KMS-11 (cell line): ENCODE measurements at regions not wholly inside any gene's neighbourhood (a gene's known extent, or its start where the extent isn't known, plus 50 kb on each side); places are given as distances from the start of the nearest gene placed in this dataset.

Source experiments
- H2AFZ ChIP-seq: fragments of 200-600 bp; sonication (generic); 2 replicates; pipeline ENCODE4 v1.6.1; 2016; ENCODE audit warnings: antibody characterized with exemption, mixed run types, low read depth
- H3K27ac ChIP-seq: fragments of 200-600 bp; sonication (generic); 2 replicates; pipeline ENCODE4 v1.6.1; 2016; ENCODE audit warnings: mild to moderate bottlenecking, mixed run types
- H3K27me3 ChIP-seq: fragments of 200-600 bp; sonication (generic); 2 replicates; pipeline ENCODE4 v1.6.1; 2017; ENCODE audit warnings: mild to moderate bottlenecking, low read depth, mixed run types, moderate library complexity; ENCODE audit not compliant: insufficient read depth
- H3K36me3 ChIP-seq: fragments of 200-600 bp; sonication (generic); 2 replicates; pipeline ENCODE4 v1.6.1; 2017; ENCODE audit warnings: mild to moderate bottlenecking, mixed run types; ENCODE audit not compliant: insufficient read depth
- H3K4me1 ChIP-seq: fragments of 200-600 bp; sonication (generic); 2 replicates; pipeline ENCODE4 v1.6.1; 2016; ENCODE audit warnings: mild to moderate bottlenecking, low read depth, mixed run types; ENCODE audit not compliant: poor library complexity, severe bottlenecking
- H3K4me2 ChIP-seq: fragments of 200-600 bp; sonication (generic); 2 replicates; pipeline ENCODE4 v1.7.0; 2016; ENCODE audit warnings: mild to moderate bottlenecking, mixed run types
- H3K4me3 ChIP-seq: fragments of 200-600 bp; sonication (generic); IDR thresholded peaks from 2 replicates; pipeline ENCODE4 v1.6.1; 2017; ENCODE audit warnings: low read depth, low read length, mixed read lengths; ENCODE audit not compliant: insufficient read depth
- H3K79me2 ChIP-seq: fragments of 200-600 bp; sonication (generic); 2 replicates; pipeline ENCODE4 v1.6.1; 2016; ENCODE audit warnings: low read depth, mixed run types; ENCODE audit not compliant: insufficient read depth
- H3K9ac ChIP-seq: fragments of 200-600 bp; sonication (generic); 2 replicates; pipeline ENCODE4 v1.6.1; 2016; ENCODE audit warnings: mild to moderate bottlenecking, mixed run types
- H4K20me1 ChIP-seq: fragments of 200-600 bp; sonication (generic); 2 replicates; pipeline ENCODE4 v1.6.1; 2016; ENCODE audit warnings: mild to moderate bottlenecking, mixed run types; ENCODE audit not compliant: insufficient read depth
- CTCF ChIP-seq: fragments of 200-600 bp; sonication (generic); conservative IDR thresholded peaks from 2 replicates; pipeline ENCODE4 v1.6.1; 2017; ENCODE audit warnings: low read depth, mild to moderate bottlenecking, antibody characterized with exemption, low read length, moderate library complexity, mixed read lengths

GRCh38 chrX:40503094-40503493 is 77.7 kb upstream of the ATP6AP2 start:
- TF ChIP-seq CTCF = no peak
- Histone ChIP-seq H3K9ac (no peak overlapping the region), H3K27me3 (no peaks in the 10 kb centered on the region), H3K36me3 (no peaks in the 10 kb centered on the region), H3K4me3 (no peak overlapping the region), H3K4me2 (no peak overlapping the region), H4K20me1 (no peaks in the 10 kb centered on the region), H3K27ac (no peak overlapping the region), H2AFZ (no peak overlapping the region), H3K79me2 (no peaks in the 10 kb centered on the region), H3K4me1 (peaks cover 35% of the 10 kb centered on the region)

GRCh38 chrX:40502688-40503087 is 78.1 kb upstream of the ATP6AP2 start:
- Histone ChIP-seq H2AFZ (no peak overlapping the region), H3K27me3 (no peaks in the 10 kb centered on the region), H3K4me2 (no peak overlapping the region), H3K4me3 (no peak overlapping the region), H3K79me2 (no peaks in the 10 kb centered on the region), H3K4me1 (peaks cover 35% of the 10 kb centered on the region), H4K20me1 (no peaks in the 10 kb centered on the region), H3K27ac (no peak overlapping the region), H3K36me3 (no peaks in the 10 kb centered on the region), H3K9ac (no peak overlapping the region)
- no peak for TF ChIP-seq CTCF

- no peak overlapping the region for H3K9ac ChIP-seq
- no peak overlapping the region for H2AFZ ChIP-seq
- H4K20me1 ChIP-seq = no peaks in the 10 kb centered on the region
- no peak overlapping the region for H3K27ac ChIP-seq
- peaks cover 35% of the 10 kb centered on the region for H3K4me1 ChIP-seq
- no peaks in the 10 kb centered on the region for H3K36me3 ChIP-seq
- no peak overlapping the region for H3K4me2 ChIP-seq
- H3K4me3 ChIP-seq = no peak overlapping the region
- H3K79me2 ChIP-seq = no peaks in the 10 kb centered on the region
- no peak for TF ChIP-seq CTCF
- no peaks in the 10 kb centered on the region for H3K27me3 ChIP-seq
Measured at GRCh38 chrX:40501164-40501855, 79.5 kb upstream of the ATP6AP2 start.

- no peak overlapping the region for H3K4me3 ChIP-seq
- no peaks in the 10 kb centered on the region for H3K79me2 ChIP-seq
- no peak overlapping the region for H3K9ac ChIP-seq
- no peak overlapping the region for H2AFZ ChIP-seq
- H3K27ac ChIP-seq = no peak overlapping the region
- no peaks in the 10 kb centered on the region for H3K36me3 ChIP-seq
- TF ChIP-seq CTCF = no peak
- H3K27me3 ChIP-seq = no peaks in the 10 kb centered on the region
- H4K20me1 ChIP-seq = no peaks in the 10 kb centered on the region
- no peak overlapping the region for H3K4me2 ChIP-seq
- H3K4me1 ChIP-seq = no peaks in the 10 kb centered on the region
Measured at GRCh38 chrX:40496728-40497127, 84.0 kb upstream of the ATP6AP2 start.
